ENCODE measurements at regions not wholly inside any gene's neighbourhood (a gene's known extent, or its start where the extent isn't known, plus 50 kb on each side); places are given as distances from the start of the nearest gene placed in this dataset.

DNA sequence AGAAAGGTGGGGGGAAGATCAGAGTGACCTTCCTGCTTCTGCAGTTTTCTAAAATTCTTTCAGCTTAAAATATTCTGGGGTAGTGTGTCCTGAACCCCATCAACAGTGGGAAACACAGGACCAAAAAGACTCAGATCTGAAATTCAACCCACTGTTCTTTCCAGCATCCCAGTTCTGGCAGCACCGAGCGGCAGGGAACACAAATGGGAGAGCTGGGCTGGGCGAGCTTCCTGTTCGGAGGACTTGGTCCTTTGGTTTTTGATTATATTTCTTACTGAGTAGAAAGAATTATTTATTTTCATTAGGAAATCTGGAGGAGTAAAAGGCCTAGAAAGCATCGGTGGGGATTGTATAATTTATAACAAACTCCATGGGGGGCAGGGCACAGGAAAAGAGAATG is 239.1 kb downstream of the COG6 start:
- TF ChIP-seq, protein P1, sequence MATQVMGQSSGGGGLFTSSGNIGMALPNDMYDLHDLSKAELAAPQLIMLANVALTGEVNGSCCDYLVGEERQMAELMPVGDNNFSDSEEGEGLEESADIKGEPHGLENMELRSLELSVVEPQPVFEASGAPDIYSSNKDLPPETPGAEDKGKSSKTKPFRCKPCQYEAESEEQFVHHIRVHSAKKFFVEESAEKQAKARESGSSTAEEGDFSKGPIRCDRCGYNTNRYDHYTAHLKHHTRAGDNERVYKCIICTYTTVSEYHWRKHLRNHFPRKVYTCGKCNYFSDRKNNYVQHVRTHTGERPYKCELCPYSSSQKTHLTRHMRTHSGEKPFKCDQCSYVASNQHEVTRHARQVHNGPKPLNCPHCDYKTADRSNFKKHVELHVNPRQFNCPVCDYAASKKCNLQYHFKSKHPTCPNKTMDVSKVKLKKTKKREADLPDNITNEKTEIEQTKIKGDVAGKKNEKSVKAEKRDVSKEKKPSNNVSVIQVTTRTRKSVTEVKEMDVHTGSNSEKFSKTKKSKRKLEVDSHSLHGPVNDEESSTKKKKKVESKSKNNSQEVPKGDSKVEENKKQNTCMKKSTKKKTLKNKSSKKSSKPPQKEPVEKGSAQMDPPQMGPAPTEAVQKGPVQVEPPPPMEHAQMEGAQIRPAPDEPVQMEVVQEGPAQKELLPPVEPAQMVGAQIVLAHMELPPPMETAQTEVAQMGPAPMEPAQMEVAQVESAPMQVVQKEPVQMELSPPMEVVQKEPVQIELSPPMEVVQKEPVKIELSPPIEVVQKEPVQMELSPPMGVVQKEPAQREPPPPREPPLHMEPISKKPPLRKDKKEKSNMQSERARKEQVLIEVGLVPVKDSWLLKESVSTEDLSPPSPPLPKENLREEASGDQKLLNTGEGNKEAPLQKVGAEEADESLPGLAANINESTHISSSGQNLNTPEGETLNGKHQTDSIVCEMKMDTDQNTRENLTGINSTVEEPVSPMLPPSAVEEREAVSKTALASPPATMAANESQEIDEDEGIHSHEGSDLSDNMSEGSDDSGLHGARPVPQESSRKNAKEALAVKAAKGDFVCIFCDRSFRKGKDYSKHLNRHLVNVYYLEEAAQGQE (IDR thresholded peaks at IDR 0.05; ENCODE audit: insufficient read depth in 1 of 2, low read depth in 2 of 2, low read length in 2 of 2), result no peak
- TF ChIP-seq FOXP2 (optimal IDR thresholded peaks at IDR 0.05; ENCODE audit: borderline replicate concordance, extremely low read depth, extremely low read length, insufficient read depth) (no peak), SIN3A (IDR thresholded peaks at IDR 0.05; ENCODE audit: borderline replicate concordance, insufficient read depth, low read length) (no peak), TAF1 (IDR thresholded peaks at IDR 0.05; ENCODE audit: borderline replicate concordance, insufficient read depth, low read length) (no peak), POLR2AphosphoS5 (IDR thresholded peaks at IDR 0.05; ENCODE audit: low read depth, low read length) (no peak)

DNA sequence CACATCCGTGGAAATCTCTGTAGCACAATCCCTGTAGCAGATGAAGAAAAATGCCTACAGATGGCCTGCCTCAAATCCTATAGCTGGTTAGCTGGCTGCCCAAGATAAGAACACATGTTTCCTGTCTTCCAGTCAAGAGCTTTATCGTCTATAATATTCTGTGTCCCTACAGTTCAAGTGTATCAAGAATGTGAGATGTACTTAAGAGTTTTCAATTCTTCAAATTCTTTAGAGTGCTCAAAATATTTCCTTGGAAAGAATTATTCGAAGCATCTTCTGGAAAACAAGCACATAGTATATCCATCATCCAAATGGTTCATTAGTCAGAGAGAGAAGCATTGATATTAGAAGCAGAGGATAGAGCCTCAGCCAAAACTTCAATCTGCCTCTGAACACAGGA is 239.8 kb downstream of the COG6 start:
- no peak for TF ChIP-seq TAF1 (IDR thresholded peaks at IDR 0.05; ENCODE audit: borderline replicate concordance, insufficient read depth, low read length)
- TF ChIP-seq POLR2AphosphoS5 (IDR thresholded peaks at IDR 0.05; ENCODE audit: low read depth, low read length), result no peak
- TF ChIP-seq FOXP2 (optimal IDR thresholded peaks at IDR 0.05; ENCODE audit: borderline replicate concordance, extremely low read depth, extremely low read length, insufficient read depth), result no peak
- no peak for TF ChIP-seq SIN3A (IDR thresholded peaks at IDR 0.05; ENCODE audit: borderline replicate concordance, insufficient read depth, low read length)
- TF ChIP-seq, protein P1 (IDR thresholded peaks at IDR 0.05; ENCODE audit: insufficient read depth in 1 of 2, low read depth in 2 of 2, low read length in 2 of 2), result no peak

DNA sequence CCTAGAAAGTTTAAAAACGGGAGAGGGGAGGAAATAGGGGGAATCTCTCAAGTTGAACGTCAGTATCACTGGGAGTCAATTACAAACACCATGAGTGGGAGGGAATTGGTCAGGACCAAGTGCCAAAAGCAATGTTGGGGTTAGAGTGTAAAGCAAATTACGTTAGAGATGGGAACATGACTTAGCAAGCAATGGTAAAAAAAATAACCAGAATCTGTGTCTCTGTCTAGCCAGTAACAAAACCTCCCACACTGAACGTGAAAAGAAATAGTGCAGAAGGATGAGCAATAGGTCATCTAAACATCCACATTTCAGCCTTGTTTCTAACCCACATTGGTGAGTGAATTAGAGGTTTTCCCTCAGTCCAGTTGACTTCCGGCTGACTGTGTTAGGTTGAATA is 242.2 kb downstream of the COG6 start:
- TF ChIP-seq POLR2AphosphoS5 (IDR thresholded peaks at IDR 0.05; ENCODE audit: low read depth, low read length) (no peak), SIN3A (IDR thresholded peaks at IDR 0.05; ENCODE audit: borderline replicate concordance, insufficient read depth, low read length) (no peak), FOXP2 (optimal IDR thresholded peaks at IDR 0.05; ENCODE audit: borderline replicate concordance, extremely low read depth, extremely low read length, insufficient read depth) (no peak), TAF1 (IDR thresholded peaks at IDR 0.05; ENCODE audit: borderline replicate concordance, insufficient read depth, low read length) (no peak)
- TF ChIP-seq, protein P1 (IDR thresholded peaks at IDR 0.05; ENCODE audit: insufficient read depth in 1 of 2, low read depth in 2 of 2, low read length in 2 of 2), result no peak

DNA sequence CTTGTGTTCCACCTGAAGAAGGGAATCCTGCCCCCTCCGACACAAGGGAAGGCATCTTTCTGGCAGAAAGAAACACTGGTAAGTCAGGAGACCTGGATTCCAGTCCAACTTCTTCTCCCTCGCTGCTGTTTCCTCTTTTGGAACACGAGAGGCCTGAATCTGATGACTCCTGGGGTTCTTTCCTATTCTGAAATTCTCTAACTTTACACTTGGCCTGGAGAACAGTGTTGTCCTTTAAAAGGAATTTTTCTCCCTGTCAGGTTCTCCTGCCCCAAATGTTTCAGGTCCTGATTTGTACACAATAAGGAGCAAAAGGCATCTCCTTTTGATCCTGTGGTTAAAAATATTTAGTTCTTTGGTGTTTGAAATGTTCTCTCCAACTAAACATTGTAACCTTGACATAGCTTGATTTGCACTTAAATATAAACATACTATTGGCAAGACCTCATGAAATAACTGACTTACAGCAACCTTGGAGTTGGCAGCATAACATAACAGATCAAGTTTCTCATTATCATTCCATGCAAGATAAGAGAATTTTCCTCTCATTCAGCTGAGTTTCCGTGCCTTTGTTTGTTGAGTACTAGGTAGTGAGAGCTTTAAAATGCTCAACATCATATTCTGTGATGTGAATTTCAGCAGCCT is 244.8 kb downstream of the COG6 start:
- TF ChIP-seq, protein P1 (IDR thresholded peaks at IDR 0.05; ENCODE audit: insufficient read depth in 1 of 2, low read depth in 2 of 2, low read length in 2 of 2), result no peak
- TF ChIP-seq FOXP2 (optimal IDR thresholded peaks at IDR 0.05; ENCODE audit: borderline replicate concordance, extremely low read depth, extremely low read length, insufficient read depth) (no peak), POLR2AphosphoS5 (IDR thresholded peaks at IDR 0.05; ENCODE audit: low read depth, low read length) (no peak), SIN3A (IDR thresholded peaks at IDR 0.05; ENCODE audit: borderline replicate concordance, insufficient read depth, low read length) (no peak), TAF1 (IDR thresholded peaks at IDR 0.05; ENCODE audit: borderline replicate concordance, insufficient read depth, low read length) (no peak)

Data from PFSK-1 (cell line).